ENCODE measurements at regions not wholly inside any gene's neighbourhood (a gene's known extent, or its start where the extent isn't known, plus 50 kb on each side); places are given as distances from the start of the nearest gene placed in this dataset.

GRCh38 chr1:75083223-75083622 is 51.0 kb upstream of the LHX8 start:
- DNase-seq (ENCODE audit: low spot score): peak; percentile 63

DNA sequence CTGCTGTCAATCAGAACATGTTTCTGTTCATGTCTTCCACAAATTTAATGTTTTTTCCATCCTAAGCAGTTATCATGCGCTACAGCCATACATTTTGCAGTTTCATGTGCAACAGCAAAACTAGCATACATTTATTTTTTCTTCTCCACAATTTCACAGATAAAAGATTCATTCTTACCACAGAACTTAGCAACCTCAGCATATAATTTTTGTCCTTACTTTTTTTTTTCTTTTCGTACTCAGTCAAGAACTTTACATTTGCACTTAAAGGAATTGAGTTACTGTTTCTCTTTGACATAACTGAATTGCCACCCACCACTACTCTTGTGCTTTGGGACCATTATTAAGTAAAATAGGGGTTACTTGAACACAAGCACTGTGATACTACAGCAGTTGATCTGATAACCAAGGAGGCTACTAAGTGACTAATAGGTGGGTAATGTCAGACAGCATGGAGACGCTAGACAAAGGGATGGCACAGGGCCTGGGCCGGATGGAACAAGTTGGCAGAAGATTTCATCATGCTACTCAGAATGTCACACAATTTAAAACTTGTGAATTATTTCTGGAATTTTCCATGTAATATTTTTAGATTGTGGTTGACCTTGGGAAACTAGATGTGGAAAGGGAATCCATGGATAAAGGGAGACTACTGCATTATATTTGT is 50.2 kb upstream of the LHX8 start:
- DNase-seq (ENCODE audit: low spot score): peak; percentile 27

All from COLO829 (cell line).